ENCODE measurements at regions not wholly inside any gene's neighbourhood (a gene's known extent, or its start where the extent isn't known, plus 50 kb on each side); places are given as distances from the start of the nearest gene placed in this dataset.
A peak's percentile ranks its signal among the peaks of the same experiment; 100 is the strongest.

GRCh38 chr11:92607969-92608722 lies 361.3 kb upstream of the MTNR1B start:
- Histone ChIP-seq H3K36me3 (ENCODE audit: control insufficient read depth, insufficient read depth, low read length) (no peaks in the 10 kb centered on the region), H3K9me3 (replicated peaks; ENCODE audit: control insufficient read depth, insufficient read depth, low read depth, low read length) (no peaks in the 10 kb centered on the region; the same call in 1 of the 2 replicates), H4K20me1 (replicated peaks; ENCODE audit: control insufficient read depth, insufficient read depth, low read length) (no peaks in the 10 kb centered on the region), H3K27me3 (ENCODE audit: control insufficient read depth in 2 of 2, insufficient read depth in 2 of 2, low read length in 2 of 2) (no peaks in the 10 kb centered on the region), H3K4me3 (no peak overlapping the region), H3K27ac (ENCODE audit: extremely low read depth, low read depth, low read length) (no peak overlapping the region), H2AFZ (ENCODE audit: low read depth, low read length) (no peak overlapping the region), H3K79me2 (ENCODE audit: control insufficient read depth, insufficient read depth, low read length) (no peaks in the 10 kb centered on the region), H3K4me2 (ENCODE audit: insufficient read depth, low read length) (no peak overlapping the region), H3K9ac (ENCODE audit: insufficient read depth in 1 of 2, low read depth in 2 of 2, low read length in 2 of 2) (no peak overlapping the region), H3K4me1 (replicated peaks in 1 of 2; ENCODE audit: control insufficient read depth in 2 of 2, insufficient read depth in 2 of 2, low read length in 2 of 2) (no peaks in the 10 kb centered on the region), H3K9me1 (ENCODE audit: control insufficient read depth, insufficient read depth, low read length) (no peaks in the 10 kb centered on the region)
- WGBS (ENCODE audit: insufficient coverage, low coverage, missing lambda C conversion rate) = 5% methylated on average over 4 of the region's 4 CpGs
- ATAC-seq (no peak), DNase-seq (ENCODE audit: extremely low read depth in 1 of 4, low spot score in 3 of 4) (no peak), FAIRE-seq (no peak)
- CTCF ChIA-PET (ENCODE audit: low intra/inter-chr PET ratio) = no interaction called here
- BruUV-seq (replicated peaks) = no TSS peak
- TF ChIP-seq SMARCC2 (IDR thresholded peaks at IDR 0.05; ENCODE audit: low read depth) (no peak), NR2F6 (CRISPR knock-in tag; IDR thresholded peaks at IDR 0.05) (no peak), MAFF (IDR thresholded peaks at IDR 0.05; ENCODE audit: low read length) (peak; percentile 17; the same call in 1 of the 2 replicates), ZNF316 (IDR thresholded peaks at IDR 0.05) (peak; percentile 33; the same call in 1 of the 2 replicates), ARHGAP35 (IDR thresholded peaks at IDR 0.05; ENCODE audit: partially characterized antibody) (no peak), NELFE (IDR thresholded peaks at IDR 0.05; ENCODE audit: insufficient read depth, insufficient read length) (no peak), U2AF1 (optimal IDR thresholded peaks at IDR 0.05; ENCODE audit: low read depth, low read length) (no peak), CREM (IDR thresholded peaks at IDR 0.05; ENCODE audit: low read depth) (no peak), ATF7 (IDR thresholded peaks at IDR 0.05) (no peak), C11orf30 (IDR thresholded peaks at IDR 0.05; ENCODE audit: low read depth) (peak; percentile 42; the same call in 1 of the 2 replicates), MAFG (tag; conservative IDR thresholded peaks at IDR 0.05) (peak; percentile 77), NCOA4 (IDR thresholded peaks at IDR 0.05; ENCODE audit: partially characterized antibody) (no peak), ATF4 (CRISPR knock-in tag; IDR thresholded peaks at IDR 0.05) (peak; percentile 88), NFE2 (IDR thresholded peaks at IDR 0.05; ENCODE audit: low read depth) (0 out of 2 replicates have a peak, but pooled peaks have one; percentile 3), CEBPG (CRISPR knock-in tag; IDR thresholded peaks at IDR 0.05) (no peak), CEBPG (tag; conservative IDR thresholded peaks at IDR 0.05 in 1 of 2, IDR thresholded peaks at IDR 0.05 in 1 of 2) (peak; percentile 38 to 79; a peak in 2 of 4 replicates), SNIP1 (IDR thresholded peaks at IDR 0.05; ENCODE audit: low read depth) (no peak)
- TF ChIP-seq, protein P1, sequence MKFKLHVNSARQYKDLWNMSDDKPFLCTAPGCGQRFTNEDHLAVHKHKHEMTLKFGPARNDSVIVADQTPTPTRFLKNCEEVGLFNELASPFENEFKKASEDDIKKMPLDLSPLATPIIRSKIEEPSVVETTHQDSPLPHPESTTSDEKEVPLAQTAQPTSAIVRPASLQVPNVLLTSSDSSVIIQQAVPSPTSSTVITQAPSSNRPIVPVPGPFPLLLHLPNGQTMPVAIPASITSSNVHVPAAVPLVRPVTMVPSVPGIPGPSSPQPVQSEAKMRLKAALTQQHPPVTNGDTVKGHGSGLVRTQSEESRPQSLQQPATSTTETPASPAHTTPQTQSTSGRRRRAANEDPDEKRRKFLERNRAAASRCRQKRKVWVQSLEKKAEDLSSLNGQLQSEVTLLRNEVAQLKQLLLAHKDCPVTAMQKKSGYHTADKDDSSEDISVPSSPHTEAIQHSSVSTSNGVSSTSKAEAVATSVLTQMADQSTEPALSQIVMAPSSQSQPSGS (CRISPR knock-in tag; IDR thresholded peaks at IDR 0.05) = no peak
- TF ChIP-seq, protein P2, sequence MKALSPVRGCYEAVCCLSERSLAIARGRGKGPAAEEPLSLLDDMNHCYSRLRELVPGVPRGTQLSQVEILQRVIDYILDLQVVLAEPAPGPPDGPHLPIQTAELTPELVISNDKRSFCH (CRISPR knock-in tag; IDR thresholded peaks at IDR 0.05) = no peak
- TF ChIP-seq, protein P2 (tag; IDR thresholded peaks at IDR 0.05) = no peak
- TF ChIP-seq, protein P3, sequence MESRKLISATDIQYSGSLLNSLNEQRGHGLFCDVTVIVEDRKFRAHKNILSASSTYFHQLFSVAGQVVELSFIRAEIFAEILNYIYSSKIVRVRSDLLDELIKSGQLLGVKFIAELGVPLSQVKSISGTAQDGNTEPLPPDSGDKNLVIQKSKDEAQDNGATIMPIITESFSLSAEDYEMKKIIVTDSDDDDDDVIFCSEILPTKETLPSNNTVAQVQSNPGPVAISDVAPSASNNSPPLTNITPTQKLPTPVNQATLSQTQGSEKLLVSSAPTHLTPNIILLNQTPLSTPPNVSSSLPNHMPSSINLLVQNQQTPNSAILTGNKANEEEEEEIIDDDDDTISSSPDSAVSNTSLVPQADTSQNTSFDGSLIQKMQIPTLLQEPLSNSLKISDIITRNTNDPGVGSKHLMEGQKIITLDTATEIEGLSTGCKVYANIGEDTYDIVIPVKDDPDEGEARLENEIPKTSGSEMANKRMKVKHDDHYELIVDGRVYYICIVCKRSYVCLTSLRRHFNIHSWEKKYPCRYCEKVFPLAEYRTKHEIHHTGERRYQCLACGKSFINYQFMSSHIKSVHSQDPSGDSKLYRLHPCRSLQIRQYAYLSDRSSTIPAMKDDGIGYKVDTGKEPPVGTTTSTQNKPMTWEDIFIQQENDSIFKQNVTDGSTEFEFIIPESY (CRISPR knock-in tag; IDR thresholded peaks at IDR 0.05) = no peak
- in situ Hi-C loops (cut with MboI) (no loop called here), intact Hi-C loops (cut with micrococcal nuclease) (no loop called here)
- POLR2A ChIA-PET = no interaction called here

Data from K562 (cell line).